Brain microvascular endothelial cell (primary cell): ENCODE measurements at regions not wholly inside any gene's neighbourhood (a gene's known extent, or its start where the extent isn't known, plus 50 kb on each side); places are given as distances from the start of the nearest gene placed in this dataset.

Experiments
- DNase-seq: peaks from one replicate; pipeline ENCODE4 v3.0.0-alpha.2; 2020
- H3K27ac ChIP-seq: fragments of 250-450 bp; sonication (Bioruptor Pico); 2 replicates; pipeline ENCODE4 v1.5.1; 2020; ENCODE audit warnings: mild to moderate bottlenecking, moderate library complexity
- H3K27me3 ChIP-seq: fragments of 250-450 bp; sonication (Bioruptor Pico); replicated peaks from 2 replicates; pipeline ENCODE4 v1.5.1; 2020; ENCODE audit warnings: mild to moderate bottlenecking
- H3K36me3 ChIP-seq: fragments of 250-450 bp; sonication (Bioruptor Pico); replicated peaks from 2 replicates; pipeline ENCODE4 v1.5.1; 2020; ENCODE audit warnings: mild to moderate bottlenecking
- H3K4me3 ChIP-seq: 2 replicates; pipeline ENCODE4 v1.5.1; 2011; ENCODE audit warnings: low read depth, mild to moderate bottlenecking, control low read depth, low read length, moderate library complexity
- in situ Hi-C: cut with HindIII; loops from 2 replicates; pipeline ENCODE4 v1.10.0; 2017; ENCODE audit warnings: low sequenced_read_pairs, low pct_ligation_motif_present
- TF ChIP-seq, protein P1 (sequence below): IDR thresholded peaks from 2 replicates; pipeline ENCODE4 v1.5.1; 2011; ENCODE audit warnings: low read depth, mild to moderate bottlenecking, moderate library complexity, low read length, control low read depth, inconsistent platforms; ENCODE audit errors: missing control alignments

DNA sequence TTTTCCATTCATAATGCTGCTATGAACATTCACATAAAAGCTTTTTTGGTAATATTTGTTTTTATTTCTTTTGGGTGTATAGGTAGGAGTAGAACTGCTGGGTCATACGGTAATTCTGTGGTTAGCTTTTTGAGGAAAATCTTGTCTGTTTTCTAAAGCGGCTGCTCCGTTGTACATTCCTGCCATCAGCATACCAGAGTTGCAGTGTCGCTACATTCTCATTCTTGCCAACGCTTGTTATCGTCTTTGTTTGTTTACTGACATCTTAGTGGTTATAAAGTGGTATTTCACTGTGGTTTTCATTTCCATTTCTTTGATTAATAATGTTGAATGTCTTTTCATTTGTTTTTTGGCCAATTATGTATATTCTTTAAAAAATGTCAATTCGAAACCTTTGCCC, 469.8 kb upstream of the ZP4 start:
- in situ Hi-C loops: no loop called here
- DNase-seq: no peak
- Histone ChIP-seq H3K27me3 (no peaks in the 10 kb centered on the region), H3K36me3 (no peaks in the 10 kb centered on the region), H3K27ac (no peak overlapping the region), H3K4me3 (no peak overlapping the region)
- TF ChIP-seq, protein P1, sequence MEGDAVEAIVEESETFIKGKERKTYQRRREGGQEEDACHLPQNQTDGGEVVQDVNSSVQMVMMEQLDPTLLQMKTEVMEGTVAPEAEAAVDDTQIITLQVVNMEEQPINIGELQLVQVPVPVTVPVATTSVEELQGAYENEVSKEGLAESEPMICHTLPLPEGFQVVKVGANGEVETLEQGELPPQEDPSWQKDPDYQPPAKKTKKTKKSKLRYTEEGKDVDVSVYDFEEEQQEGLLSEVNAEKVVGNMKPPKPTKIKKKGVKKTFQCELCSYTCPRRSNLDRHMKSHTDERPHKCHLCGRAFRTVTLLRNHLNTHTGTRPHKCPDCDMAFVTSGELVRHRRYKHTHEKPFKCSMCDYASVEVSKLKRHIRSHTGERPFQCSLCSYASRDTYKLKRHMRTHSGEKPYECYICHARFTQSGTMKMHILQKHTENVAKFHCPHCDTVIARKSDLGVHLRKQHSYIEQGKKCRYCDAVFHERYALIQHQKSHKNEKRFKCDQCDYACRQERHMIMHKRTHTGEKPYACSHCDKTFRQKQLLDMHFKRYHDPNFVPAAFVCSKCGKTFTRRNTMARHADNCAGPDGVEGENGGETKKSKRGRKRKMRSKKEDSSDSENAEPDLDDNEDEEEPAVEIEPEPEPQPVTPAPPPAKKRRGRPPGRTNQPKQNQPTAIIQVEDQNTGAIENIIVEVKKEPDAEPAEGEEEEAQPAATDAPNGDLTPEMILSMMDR: no peak

DNA sequence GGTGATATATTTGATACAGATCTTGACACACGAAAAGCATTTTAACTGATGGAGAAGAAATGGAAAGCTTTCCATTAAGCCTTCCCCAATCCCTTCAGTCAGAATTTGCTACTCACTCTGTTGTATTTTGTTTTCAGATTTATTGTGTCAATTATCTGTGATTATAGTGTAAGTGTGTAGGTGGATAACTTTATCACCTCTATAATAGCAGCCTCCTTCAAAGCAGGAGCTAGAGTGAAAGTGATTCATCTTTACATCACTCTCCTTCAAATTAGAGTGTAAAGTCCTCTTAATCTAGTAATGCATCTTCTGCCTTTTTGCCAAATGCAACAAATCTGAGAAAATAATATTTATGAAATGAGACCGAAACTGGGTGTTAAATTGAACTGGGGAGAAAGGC, 459.7 kb upstream of the ZP4 start:
- no peak overlapping the region for H3K4me3 ChIP-seq
- no peak for DNase-seq
- H3K27me3 ChIP-seq: no peaks in the 10 kb centered on the region
- in situ Hi-C loops: no loop called here
- H3K36me3 ChIP-seq: no peaks in the 10 kb centered on the region
- no peak overlapping the region for H3K27ac ChIP-seq
- TF ChIP-seq, protein P1: no peak

DNA sequence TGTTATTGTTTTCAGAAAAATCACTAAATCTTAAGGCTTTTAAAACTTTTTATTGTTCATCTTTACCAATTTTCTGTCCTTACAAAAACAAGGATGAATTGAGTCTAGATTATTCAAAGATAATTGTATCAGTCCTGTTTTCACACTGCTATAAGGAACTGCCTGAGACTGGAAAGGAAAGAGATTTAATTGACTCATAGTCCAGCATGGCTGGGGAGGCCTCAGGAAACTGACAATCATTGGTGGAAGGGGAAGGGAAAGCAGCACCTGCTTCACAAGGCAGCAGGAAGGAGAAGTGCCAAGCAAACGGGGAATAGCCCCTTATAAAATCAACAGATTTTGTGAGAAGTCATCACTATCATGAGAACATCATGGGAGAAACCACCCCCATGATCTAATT, 455.6 kb upstream of the ZP4 start:
- H3K36me3 ChIP-seq: no peaks in the 10 kb centered on the region
- H3K27me3 ChIP-seq: no peaks in the 10 kb centered on the region
- no peak for DNase-seq
- H3K27ac ChIP-seq: no peak overlapping the region
- TF ChIP-seq, protein P1: no peak
- H3K4me3 ChIP-seq: no peak overlapping the region
- in situ Hi-C loops: no loop called here

DNA sequence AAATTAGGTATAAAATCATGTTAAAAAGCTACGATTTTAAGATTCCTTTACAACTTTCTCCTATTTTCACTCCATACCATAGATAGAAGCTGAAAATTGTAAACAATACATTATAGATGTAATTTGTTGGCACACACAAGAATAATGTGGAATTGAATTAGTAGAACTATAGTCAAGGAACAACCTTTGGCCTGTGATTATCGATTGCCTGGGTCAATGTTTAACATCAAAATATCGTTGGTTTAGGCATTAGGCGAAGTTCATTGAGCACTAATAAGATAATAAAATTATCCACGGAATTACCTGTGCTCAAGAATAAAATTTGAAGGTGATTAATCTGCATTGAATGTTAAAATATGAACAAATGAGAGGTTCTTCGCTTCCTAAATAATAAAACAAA, 455.1 kb upstream of the ZP4 start:
- no peak for DNase-seq
- Histone ChIP-seq H3K36me3 (no peaks in the 10 kb centered on the region), H3K4me3 (no peak overlapping the region), H3K27ac (no peak overlapping the region), H3K27me3 (no peaks in the 10 kb centered on the region)
- in situ Hi-C loops: no loop called here
- TF ChIP-seq, protein P1: no peak

DNA sequence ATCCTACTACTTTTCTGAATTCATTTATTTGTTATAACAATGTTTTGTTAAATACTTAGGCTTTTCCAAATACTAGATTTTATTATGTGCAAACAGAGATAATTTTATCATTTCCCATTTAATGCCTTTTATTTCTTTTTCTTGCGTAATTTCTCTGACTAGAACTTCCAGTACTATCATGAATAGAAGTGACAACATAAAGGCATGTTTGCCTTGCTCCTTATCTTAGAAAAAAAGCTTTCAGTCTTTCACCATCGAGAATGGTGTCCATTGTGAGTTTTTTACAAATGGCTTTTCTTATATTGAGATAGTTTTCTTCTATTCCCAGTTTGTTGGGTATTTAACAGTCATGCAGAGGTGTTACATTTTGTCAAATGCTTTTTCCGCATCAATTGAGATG, 453.1 kb upstream of the ZP4 start:
- Histone ChIP-seq H3K36me3 (no peaks in the 10 kb centered on the region), H3K27ac (no peak overlapping the region), H3K27me3 (no peaks in the 10 kb centered on the region), H3K4me3 (no peak overlapping the region)
- no peak for DNase-seq
- in situ Hi-C loops: no loop called here
- TF ChIP-seq, protein P1: no peak

DNA sequence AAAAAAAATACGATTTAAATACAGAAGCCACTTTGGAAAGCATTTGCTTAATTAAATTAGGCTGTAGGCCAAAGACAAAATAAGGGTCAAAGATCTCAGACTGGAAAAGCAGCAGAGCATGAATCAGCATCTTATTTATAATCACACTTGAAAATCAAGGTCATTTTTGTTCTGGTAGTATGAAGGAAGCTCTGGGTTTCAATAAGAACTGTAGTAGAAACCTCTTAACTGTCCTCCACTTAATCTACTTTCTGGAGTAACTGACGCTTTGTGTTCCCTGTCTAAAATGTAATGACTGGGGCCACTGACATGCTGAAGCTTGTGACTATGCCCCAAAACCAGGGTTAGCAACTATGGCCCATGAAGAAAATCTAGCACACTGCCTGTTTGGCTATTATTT, 450.7 kb upstream of the ZP4 start:
- Histone ChIP-seq H3K36me3 (no peaks in the 10 kb centered on the region), H3K4me3 (no peak overlapping the region), H3K27me3 (no peaks in the 10 kb centered on the region), H3K27ac (no peak overlapping the region)
- TF ChIP-seq, protein P1: no peak
- no peak for DNase-seq
- in situ Hi-C loops: no loop called here
